ENCODE measurements at regions not wholly inside any gene's neighbourhood (a gene's known extent, or its start where the extent isn't known, plus 50 kb on each side); places are given as distances from the start of the nearest gene placed in this dataset.

DNA sequence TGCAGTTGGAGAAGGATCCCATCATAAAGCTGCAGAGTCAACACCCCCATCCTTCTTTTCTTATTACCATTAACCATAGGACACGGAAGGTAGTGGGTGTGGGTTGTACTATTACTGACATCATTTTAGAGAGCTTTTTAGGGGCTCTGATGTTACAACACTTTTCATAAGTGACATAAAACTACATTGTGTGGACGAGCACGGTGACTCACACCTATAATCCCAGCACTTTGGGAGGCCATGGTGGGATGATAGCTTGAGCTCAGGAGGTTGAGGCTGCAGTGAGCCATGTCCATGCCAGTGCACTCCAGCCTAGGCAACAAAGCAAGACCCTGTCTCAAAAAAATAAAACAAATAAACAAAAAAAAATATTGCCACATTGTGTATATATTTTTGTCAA is 167.1 kb downstream of the DUSP6 start:
- DNase-seq, result no peak

DNA sequence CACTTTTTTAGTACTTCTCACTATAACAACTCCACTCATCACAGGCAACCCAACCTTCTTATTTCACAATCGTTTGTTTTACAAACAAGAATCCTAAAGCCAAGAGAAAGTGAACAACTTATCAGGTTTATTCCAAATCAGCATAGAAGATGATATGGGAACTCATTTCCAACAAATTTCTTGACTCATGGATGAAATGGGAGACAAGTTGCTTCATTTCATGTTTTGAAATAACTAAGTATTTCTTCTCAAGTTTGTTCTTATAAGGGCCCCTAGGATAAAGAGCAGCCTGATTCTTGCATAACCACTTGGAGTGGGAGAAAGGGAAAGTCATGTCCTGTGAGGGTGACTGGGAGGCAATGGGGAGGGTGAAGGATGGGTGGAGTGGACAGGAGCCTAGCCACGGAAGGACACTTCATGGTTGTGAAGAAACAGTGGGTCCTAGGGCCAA is 168.3 kb downstream of the DUSP6 start:
- DNase-seq, result no peak

DNA sequence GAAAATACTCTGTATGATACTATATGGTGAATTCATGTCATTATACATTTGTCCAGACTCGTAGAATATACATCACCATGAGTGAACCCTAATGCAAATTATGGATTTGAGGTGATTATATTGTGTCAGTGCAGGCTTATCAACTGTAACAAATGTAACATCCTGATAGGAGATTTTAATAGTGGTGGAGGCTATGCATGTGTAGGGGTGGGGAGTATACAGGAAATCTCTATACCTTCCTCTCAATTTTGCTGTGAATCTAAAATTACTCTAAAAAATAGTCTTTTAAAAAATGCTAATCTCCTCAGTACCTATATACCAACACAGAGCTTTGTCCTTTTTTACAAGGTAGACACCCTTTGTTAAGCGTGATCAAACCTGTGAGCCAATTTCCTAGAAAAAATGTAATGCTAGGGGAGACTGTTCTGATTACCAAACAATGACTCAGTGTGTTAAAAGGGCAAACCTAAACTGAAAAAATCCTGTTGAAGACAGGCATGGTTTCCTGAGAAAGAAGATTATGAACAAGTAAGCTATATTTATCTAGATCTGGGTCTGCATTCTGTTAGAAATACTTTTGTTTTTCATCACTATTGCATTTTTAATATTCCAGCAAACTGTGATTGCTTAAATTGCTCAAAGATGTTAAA is 170.9 kb downstream of the DUSP6 start:
- DNase-seq, result no peak

DNA sequence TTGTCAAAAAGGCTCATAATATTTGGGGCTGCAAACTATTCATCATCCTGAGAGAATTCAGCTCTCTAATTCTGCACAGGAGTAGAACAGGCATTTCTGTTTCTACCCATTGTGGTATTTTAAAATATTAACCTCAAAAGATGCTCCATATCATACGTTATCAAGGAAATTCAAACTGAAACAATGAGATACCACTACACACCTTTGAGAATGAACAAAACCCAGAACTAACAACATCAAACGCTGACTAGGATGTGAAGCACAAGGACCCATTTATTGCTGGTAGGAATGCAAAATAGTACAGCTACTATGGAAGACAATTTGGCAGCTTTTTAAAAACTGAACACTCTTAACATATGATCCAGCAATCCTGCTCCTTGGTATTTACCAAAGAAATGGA is 171.8 kb downstream of the DUSP6 start:
- no peak for DNase-seq

DNA sequence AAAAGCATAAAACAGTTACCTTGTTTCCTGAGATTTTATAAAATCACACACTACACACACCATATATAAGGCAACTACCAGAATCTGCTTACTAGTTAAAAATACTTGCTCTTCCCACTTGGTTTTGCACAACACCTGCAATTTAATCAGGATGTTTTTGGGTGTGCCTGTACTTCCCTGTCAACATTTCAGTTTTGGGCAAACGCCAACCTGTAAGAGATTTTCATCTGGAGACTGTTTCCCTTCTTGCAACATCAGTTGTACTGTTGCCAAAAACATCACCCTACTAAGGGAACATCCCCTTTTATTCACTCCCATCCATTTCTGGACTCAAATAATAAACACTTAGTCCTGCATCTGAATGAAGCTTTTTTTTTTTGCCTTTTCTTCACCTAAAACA is 172.3 kb downstream of the DUSP6 start:
- DNase-seq, result no peak

DNA sequence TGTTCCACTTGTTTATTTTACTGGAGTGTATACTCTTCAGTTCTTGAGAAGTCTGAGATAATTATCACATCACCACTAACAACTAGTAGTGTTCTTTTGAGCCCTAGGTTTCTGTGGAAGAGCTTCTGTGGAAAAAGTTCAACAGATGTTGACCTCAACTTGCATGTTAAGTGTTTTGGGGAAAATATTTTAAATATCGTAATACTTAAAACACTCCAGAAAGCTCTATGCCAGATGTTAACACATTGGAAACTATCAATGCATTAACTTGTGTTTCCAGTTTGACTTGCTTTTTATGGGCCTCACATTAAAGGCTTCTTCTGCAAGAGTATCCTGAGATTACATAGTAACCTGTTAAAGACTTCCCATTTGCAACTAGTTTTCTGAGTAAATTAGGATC is 173.1 kb downstream of the DUSP6 start:
- no peak for DNase-seq

DNA sequence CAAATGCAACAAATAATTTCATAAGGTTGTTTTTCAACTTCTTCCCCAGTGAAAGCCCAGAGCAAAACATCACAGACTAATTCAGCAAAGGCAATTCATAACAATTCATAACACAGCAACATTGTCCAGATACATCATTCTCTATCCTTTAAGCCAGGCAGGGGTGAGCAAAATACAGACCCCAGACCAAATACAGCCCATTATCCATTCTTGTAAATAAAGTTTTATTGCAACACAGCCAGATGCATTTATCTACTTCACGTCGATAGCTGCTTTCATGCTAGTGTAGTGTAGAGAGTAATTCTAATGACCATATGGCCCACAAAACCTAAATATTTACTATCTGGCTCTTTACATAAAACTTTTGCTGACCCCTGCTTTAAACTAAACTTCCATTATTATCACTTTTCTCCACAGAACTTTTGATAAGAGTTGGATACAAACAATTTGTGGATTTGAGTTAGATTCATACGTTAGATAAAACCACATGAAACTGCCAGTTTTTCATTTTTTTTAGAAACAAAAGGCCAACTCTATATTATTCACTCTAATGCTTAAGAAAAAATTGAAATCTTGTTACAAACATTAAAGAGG is 174.4 kb downstream of the DUSP6 start:
- DNase-seq, result no peak

DNA sequence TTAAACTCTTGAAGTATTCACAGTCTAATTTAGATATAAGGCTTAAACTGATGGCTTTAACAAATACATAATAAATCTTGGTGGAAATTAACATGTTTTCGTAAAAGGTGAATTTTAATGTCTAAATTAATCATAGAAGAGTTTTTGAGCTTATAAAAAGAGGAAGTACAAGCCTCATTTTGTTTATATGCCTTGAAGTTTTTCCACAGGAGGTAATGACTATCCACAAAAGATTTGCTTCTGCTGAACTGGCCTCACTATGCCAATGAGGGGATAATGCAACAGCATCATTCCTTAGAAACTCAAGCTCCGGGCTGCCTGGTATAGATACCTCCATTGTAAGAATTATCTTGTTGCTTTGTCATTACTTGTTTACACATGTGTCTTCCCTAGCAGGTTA is 175.6 kb downstream of the DUSP6 start:
- DNase-seq, result no peak

DNA sequence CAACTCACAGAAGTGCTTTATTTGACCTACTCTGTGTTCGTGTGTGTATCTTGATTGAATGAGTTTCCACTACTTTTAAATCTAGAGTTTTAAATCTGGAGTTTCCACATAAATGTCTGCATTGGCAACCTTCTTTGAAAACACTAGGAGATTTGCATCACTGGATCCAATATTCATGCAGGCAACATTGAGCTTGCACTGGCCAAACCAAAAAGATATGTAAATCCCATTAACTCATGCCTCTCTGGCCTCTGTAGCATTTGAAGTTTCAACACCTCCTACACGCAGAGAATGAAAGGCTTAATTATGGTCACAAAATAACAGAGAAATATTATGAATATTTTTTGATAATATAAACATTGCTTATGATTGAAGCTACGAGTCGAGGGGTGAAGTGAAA is 178.6 kb downstream of the DUSP6 start:
- DNase-seq, result no peak

DNA sequence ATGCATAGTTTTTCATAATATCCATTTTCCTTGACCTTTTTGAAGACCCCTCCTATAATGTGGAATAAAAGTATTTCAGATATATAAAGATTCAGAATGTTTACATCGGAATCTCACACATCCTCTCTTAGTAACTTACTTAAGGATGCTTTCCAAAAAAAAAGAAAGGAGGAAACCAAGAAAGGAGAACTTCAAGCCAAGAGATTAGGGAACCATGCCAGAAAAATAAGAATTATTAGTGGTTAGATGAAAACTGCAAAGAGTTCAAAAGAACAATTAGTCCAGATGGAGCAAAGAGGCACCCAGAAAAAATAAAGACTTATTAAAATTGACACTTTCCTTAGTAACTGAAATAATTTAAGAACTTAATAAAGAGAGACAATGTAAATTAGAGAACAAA is 179.2 kb downstream of the DUSP6 start:
- DNase-seq, result no peak

DNA sequence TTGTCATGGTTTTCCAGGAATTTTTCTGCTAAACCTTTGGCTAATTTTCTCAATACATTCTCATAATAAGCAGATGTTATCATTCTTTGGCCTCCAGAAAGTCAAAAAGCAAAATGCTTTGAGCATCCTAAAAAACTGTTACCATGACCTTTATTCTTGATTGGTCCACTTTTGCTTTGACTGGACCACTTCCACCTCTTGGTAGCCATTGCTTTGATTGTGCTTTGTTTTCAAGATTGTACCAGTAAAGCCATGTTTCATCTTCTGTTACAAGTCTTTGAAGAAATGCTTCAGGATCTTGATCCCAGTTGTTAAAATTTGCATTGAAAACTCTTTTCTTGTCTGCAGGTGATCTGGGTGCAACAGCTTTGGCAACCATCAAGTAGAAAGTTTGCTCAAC is 180.1 kb downstream of the DUSP6 start:
- DNase-seq, result no peak

DNA sequence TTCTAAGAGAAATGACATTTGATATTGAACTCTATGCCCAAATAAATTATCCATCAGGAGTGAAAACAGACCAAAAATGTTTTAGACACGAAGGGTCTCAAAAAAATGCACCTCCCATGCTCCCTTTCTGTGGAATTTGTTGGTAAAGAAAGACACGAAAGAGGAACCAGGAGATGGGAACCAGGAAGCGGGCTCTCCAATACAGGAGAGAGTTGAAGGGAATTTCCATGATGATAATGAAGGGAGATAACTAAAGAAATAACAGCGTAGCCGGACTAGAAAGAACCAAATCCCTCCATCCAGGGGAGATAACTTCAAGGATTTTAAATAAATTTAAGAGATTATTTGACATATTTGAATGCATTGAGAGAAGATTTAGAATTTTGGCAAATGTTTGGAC is 183.0 kb downstream of the DUSP6 start:
- DNase-seq, result no peak

DNA sequence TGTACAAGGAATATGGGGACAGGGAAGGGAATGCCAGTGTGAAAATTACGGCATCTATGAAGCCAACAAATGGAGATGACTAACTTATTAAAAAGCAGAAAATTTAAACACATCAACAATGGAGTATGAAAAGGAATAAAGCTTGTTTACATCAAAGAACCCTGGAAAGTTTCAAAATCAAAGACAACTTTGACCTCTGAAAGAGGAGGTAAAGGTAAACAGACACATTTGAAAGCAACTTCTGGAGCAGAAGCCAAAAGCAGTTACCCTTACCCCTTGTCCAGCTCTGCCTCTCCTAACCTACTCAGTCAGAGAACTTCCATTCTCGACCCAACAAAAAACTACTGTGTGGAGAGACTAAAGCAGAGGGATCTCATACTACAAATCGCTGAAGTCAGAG is 184.3 kb downstream of the DUSP6 start:
- DNase-seq, result no peak

DNA sequence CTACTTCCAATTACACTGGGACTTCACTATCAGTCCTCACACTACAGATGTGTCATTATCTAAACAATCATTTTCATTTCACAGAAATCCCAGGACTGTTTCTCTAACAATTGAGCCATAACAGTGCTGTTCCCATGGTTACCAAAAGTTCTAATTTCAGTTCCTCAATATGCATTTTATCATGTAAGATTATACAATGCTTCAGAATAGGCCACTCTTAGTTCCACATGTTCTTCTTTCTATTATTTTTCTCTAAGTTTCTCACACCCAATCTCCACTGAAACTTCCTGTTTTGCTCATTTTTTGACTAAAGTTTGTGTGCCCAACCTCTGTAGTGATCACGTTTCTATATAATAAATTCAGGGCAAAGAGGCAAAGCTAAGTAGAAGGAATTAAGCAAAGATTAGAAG is 185.8 kb downstream of the DUSP6 start:
- no peak for DNase-seq

DNA sequence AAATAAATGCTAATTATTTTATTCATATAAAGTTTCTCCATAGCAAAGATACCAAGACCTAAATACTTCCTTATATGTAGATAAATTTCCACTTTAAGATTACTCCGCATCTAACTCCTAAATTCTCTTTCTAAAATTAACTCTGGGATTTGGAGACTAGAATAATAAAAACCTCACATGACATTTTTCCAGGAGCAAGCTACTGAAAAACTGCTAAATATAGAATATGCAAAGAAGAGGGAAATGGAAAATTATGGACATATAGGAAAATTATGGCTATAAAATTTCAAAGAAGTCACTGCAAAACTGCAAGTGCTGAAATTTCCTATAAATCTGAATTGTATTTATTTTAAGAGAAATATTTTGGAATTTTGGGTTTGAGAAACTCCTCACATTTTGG is 186.2 kb downstream of the DUSP6 start:
- no peak for DNase-seq

DNA sequence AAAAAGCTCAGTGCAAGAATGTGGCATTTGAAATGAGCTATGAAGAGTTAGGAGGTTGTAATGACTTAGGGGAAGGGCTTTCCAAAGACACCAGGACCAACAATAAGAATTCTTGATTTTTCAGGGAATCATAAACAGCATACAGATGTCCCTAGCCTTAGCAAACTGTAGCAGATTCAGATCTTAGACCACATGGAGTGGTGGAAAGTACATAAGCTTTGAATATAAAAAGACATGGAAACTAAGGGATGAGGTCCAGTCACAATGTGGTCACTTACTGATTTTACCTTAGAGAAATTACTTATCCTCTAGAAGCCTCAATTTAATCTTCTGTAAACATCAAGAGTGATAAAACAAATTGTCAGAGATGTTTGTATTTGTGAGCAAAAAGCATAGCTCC is 186.6 kb downstream of the DUSP6 start:
- no peak for DNase-seq

DNA sequence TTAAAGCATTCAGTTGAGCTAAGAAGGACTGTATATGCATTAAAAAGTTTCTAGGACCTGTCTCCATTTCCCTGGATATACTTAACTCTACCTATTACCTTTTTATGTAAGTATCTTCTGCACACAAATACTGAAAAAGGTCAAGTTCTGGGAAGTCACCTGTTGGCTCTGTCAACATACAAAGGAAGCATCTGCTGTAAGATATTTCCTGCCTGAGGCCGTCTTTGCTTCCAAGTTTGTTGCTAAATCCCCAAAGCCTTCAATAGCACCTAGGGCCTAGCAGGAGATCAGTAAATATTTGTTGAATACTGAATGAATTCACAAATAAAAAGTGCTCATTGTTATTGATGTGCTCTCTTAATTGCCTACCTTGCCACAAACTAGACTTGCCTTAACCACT is 188.4 kb downstream of the DUSP6 start:
- no peak for DNase-seq

DNA sequence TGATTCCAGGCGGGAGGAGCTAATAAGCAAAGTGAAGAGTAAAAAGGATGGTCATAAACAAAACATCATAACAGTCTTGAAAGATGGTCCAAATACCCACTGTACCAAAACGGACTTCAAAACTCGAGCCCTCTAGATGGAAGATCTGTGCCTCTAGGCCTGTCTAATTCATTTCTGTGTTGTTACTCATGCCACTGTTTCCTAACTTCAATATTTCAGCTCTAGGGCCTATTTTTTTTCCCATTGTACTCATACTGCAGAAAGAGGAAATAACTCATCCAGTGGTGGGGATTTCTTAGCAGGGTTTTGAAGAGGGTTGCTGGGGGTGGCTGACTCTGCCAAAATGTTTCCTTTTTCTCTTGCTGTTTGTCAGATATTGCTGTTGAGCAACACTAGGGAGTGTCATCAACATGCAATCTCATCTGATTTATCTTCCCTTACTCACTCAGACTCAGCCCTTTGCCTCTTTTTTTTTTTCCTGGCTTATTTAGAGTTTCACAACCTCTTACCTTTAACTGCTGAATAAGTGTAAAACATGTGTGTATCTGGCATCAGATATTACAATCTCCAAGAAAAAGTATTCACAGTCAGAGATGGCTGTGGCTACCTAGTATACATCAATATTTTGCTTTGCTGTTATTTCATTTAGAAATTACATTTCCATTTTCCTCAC is 189.6 kb downstream of the DUSP6 start:
- no peak for DNase-seq

DNA sequence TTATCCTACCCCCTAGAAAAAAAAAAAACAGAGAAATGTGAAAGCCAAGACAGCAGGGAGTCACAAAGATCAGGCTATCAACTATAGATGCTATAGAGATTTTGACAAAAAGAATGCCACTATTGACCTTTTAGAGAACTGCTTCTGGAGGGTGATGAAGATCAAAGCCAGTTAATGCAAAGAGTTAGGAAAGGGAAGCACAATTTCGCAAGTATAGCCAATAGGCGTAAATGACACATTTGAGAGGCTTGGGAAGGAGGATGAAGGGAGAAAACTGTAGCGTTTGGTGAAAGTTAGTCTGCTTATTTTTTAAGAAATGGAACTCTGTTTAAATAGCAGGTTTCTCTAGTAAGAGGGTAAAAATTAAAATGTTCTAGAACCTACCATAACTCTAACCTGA is 190.7 kb downstream of the DUSP6 start:
- no peak for DNase-seq

DNA sequence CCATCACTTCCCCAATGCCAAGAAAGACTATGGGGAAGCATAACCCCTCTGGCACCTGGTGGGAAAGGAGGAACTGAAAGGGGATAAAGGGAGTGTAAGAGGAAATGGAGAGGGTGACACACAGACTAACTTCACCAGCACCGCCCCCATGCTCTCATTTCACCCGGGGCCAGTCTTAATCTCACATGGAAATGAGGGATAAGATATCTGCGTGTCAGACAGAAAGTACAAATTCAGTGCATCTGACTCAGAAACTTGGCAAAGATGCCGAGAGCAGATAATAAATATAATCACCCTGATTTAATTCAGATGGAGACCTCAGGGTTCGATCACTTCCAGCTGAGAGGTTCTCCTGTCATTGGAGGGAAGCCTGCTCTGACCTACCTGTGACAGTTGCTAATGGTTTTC is 191.6 kb downstream of the DUSP6 start:
- no peak for DNase-seq

DNA sequence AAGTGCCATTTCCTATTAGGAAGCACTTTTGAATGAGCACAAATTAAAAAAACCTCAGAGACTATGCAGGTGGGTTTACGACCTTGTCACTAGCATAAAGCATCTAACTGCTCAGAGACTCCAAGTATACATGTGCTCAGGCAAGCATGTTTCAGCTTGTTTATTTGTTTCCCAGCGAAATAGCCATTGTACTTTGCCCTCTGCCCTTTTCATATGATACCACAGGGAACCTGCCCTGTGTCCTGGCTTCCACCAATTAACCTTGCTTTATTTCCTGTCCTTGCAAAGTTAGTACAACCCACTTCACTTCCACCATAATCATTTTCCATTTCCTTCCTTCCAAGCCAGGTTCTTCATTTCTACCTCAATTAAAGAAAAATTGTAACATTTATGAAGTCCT is 194.9 kb downstream of the DUSP6 start:
- no peak for DNase-seq

DNA sequence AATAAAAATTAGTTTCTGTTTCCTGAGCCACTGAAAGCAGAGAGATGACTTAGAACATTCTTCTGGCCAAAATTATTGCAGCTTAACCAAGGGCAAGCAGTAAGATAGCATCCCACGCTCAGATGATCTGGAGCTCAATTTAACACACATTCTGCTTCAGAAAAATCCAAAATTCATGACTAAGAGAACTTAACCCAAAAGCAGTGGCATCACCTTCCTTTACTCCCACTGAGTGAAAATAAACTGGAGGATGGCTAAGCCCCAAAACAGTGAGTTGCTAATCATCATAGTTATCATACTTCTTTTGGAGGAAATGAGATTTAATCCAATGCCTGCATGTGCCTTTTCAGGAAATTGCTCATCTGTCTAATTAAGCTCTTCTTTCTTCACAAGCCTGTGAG is 195.4 kb downstream of the DUSP6 start:
- DNase-seq, result no peak

DNA sequence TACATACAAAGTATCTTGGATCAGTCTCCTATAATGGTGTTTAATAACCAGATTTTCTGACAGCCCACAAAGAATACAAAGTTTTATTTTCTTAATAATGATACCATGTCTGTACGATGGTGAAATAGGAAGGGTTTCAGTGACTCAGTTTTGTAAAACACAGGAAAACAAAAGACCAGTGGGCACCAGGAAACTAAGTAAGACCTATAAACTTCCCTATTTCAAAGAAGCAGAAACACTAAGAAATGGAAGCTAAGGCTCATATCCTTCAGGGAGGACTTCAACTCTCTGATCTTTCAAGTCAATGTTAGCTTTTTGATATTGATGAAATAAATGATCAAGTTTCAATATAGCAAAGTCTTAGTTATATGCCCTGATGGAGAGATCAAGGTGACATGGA is 196.0 kb downstream of the DUSP6 start:
- no peak for DNase-seq

DNA sequence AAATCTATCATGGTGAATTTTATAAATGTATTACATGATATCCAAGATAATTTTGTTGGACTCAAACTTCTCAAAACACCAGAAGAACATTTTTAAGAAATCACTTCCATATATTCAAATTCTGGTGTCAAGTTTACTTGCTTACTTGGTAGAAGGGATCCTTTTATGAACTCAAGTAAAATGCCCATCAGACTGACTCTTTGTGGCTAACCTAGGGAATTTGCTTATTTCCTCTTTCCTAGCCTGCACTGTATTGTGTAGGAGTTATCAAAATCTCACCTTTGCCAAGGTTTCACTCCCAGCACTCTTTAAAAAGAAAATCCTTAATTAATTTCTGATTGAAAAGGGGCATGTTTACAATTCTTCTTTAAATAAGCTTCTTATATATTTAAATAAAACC is 196.5 kb downstream of the DUSP6 start:
- no peak for DNase-seq
